ENCODE measurements at regions not wholly inside any gene's neighbourhood (a gene's known extent, or its start where the extent isn't known, plus 50 kb on each side); places are given as distances from the start of the nearest gene placed in this dataset.

DNA sequence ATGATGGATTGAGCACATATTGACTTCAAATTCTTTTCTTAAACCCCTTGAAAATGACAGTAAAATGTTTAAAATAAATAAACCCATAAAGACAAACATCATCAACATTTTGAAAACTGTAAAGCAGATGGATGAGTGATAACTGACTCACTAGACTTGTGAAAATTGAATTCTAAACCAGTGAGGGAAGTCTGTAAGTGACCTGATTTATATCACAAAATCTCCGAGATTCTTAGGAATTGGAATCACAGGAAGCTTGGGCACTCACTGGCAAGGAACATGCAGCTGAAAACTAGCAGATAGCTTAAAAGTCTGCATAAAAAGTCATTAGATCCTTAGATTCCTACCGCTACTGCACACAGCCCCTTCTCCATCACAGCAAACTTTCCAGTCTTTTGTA lies 51.3 kb upstream of the TSC22D1 start:
- TF ChIP-seq ADNP (CRISPR knock-in tag; IDR thresholded peaks at IDR 0.05) (no peak), ZC3H4 (CRISPR knock-in tag; IDR thresholded peaks at IDR 0.05; ENCODE audit: borderline replicate concordance) (no peak), TOE1 (CRISPR knock-in tag; IDR thresholded peaks at IDR 0.05) (no peak), ZNF121 (CRISPR knock-in tag; IDR thresholded peaks at IDR 0.05) (no peak), CTCF (CRISPR knock-in tag; IDR thresholded peaks at IDR 0.05) (no peak), RBFOX2 (IDR thresholded peaks at IDR 0.05; ENCODE audit: low read depth, low read length) (no peak), PHF8 (CRISPR knock-in tag; IDR thresholded peaks at IDR 0.05) (no peak)
- TF ChIP-seq, protein P1, sequence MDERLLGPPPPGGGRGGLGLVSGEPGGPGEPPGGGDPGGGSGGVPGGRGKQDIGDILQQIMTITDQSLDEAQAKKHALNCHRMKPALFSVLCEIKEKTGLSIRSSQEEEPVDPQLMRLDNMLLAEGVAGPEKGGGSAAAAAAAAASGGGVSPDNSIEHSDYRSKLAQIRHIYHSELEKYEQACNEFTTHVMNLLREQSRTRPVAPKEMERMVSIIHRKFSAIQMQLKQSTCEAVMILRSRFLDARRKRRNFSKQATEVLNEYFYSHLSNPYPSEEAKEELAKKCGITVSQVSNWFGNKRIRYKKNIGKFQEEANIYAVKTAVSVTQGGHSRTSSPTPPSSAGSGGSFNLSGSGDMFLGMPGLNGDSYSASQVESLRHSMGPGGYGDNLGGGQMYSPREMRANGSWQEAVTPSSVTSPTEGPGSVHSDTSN (CRISPR knock-in tag; IDR thresholded peaks at IDR 0.05) = no peak
